IMR-90 (cell line): ENCODE measurements at regions not wholly inside any gene's neighbourhood (a gene's known extent, or its start where the extent isn't known, plus 50 kb on each side); places are given as distances from the start of the nearest gene placed in this dataset.

Experiments
- ATAC-seq: fragments of 200-7000 bp; cut with Tn5 transposase; 2 replicates; pipeline ENCODE4 v1.9.1; 2020; ENCODE audit warnings: low read depth, mild to moderate bottlenecking, moderate library complexity
- BruUV-seq: library from RNA; stranded (reverse); fragments of 400-500 nt; replicated peaks from 2 replicates; lab custom pipeline; 2021; lab: Mats Ljungman, UMichigan
- CTCF ChIA-PET: fragments of 300-600 bp; formaldehyde crosslinking; extraction: SDS; loops from one replicate; lab custom pipeline; 2021; ENCODE audit warnings: antibody characterized with exemption; lab: Yijun Ruan, JAX
- POLR2A ChIA-PET: fragments of 300-600 bp; sonication (Branson Sonifier 250); formaldehyde crosslinking; loops from one replicate; lab custom pipeline; 2022; ENCODE audit warnings: antibody characterized with exemption; ENCODE audit not compliant: unreplicated experiment; lab: Charles Lee
- DNase-seq: peaks from one replicate; pipeline ENCODE4 v3.0.0; 2013
- H2AFZ ChIP-seq: replicated peaks from 2 replicates; pipeline ENCODE3; 2013; ENCODE audit warnings: low read length, mild to moderate bottlenecking; ENCODE audit not compliant: poor library complexity
- H2AK5ac ChIP-seq: 2 replicates; pipeline ENCODE4 v1.6.1; 2013; ENCODE audit warnings: low read depth, low read length, inconsistent platforms
- H2AK9ac ChIP-seq: replicated peaks from 2 replicates; pipeline ENCODE3; 2013; ENCODE audit warnings: mild to moderate bottlenecking, low read depth, low read length, moderate library complexity; ENCODE audit not compliant: poor library complexity
- H2BK120ac ChIP-seq: 2 replicates; pipeline ENCODE4 v1.6.1; 2013; ENCODE audit warnings: low read depth, low read length, inconsistent platforms
- H2BK15ac ChIP-seq: 3 replicates; pipeline ENCODE4 v1.6.1; 2013; ENCODE audit warnings: low read depth, low read length, inconsistent platforms
- H2BK20ac ChIP-seq: 2 replicates; pipeline ENCODE4 v1.6.1; 2013; ENCODE audit warnings: low read depth, mild to moderate bottlenecking, inconsistent platforms, low read length, moderate library complexity
- H2BK5ac ChIP-seq: 2 replicates; pipeline ENCODE4 v1.6.1; 2013; ENCODE audit warnings: mild to moderate bottlenecking, low read depth, low read length, inconsistent platforms; ENCODE audit not compliant: poor library complexity, severe bottlenecking
- H3K14ac ChIP-seq: replicated peaks from 2 replicates; pipeline ENCODE4 v1.6.1; 2013; ENCODE audit warnings: low read depth, low read length, inconsistent platforms
- H3K18ac ChIP-seq: 2 replicates; pipeline ENCODE4 v1.6.1; 2013; ENCODE audit warnings: low read depth, low read length, control low read depth
- H3K23ac ChIP-seq: 2 replicates; pipeline ENCODE4 v1.6.1; 2013; ENCODE audit warnings: low read depth, low read length, inconsistent platforms
- H3K27ac ChIP-seq: 2 replicates; pipeline ENCODE4 v1.5.1; 2013; ENCODE audit warnings: mild to moderate bottlenecking, control low read depth, low read length; ENCODE audit not compliant: insufficient read depth
- H3K27me3 ChIP-seq: 2 replicates; pipeline ENCODE4 v1.6.1; 2013; ENCODE audit warnings: low read length; ENCODE audit not compliant: control insufficient read depth, insufficient read depth
- H3K36me3 ChIP-seq: 2 replicates; pipeline ENCODE4 v1.6.1; 2013; ENCODE audit warnings: low read length, mixed read lengths; ENCODE audit not compliant: control insufficient read depth, insufficient read depth
- H3K4ac ChIP-seq: 2 replicates; pipeline ENCODE4 v1.6.1; 2013; ENCODE audit warnings: low read depth, low read length, inconsistent platforms
- H3K4me1 ChIP-seq: 2 replicates; pipeline ENCODE4 v1.6.1; 2013; ENCODE audit warnings: low read length, mixed read lengths; ENCODE audit not compliant: control insufficient read depth, insufficient read depth
- H3K4me2 ChIP-seq: 2 replicates; pipeline ENCODE4 v1.6.1; 2013; ENCODE audit warnings: low read depth, mild to moderate bottlenecking, control low read depth, low read length, moderate library complexity
- H3K4me3 ChIP-seq: 2 replicates; pipeline ENCODE4 v1.5.1; 2013; ENCODE audit warnings: low read depth, mild to moderate bottlenecking, control low read depth, low read length, moderate library complexity; ENCODE audit not compliant: insufficient read depth
- H3K56ac ChIP-seq: 2 replicates; pipeline ENCODE4 v1.6.1; 2013; ENCODE audit warnings: low read length, inconsistent platforms; ENCODE audit not compliant: insufficient read depth; ENCODE audit errors: extremely low read depth
- H3K79me1 ChIP-seq, 2 experiments: 2 replicates each; pipeline ENCODE4 v1.6.1; 2013; ENCODE audit warnings: low read length in 2 of 2, inconsistent platforms in 1 of 2, low read depth in 1 of 2
- H3K9ac ChIP-seq: 2 replicates; pipeline ENCODE4 v1.6.1; 2013; ENCODE audit warnings: low read depth, low read length, control low read depth
- H3K9me1 ChIP-seq: 2 replicates; pipeline ENCODE4 v1.6.1; 2013; ENCODE audit warnings: low read length, inconsistent platforms; ENCODE audit not compliant: insufficient read depth
- H3K9me3 ChIP-seq: 2 replicates; pipeline ENCODE4 v1.6.1; 2013; ENCODE audit warnings: low read length; ENCODE audit not compliant: control insufficient read depth, insufficient read depth
- H4K20me1 ChIP-seq: 2 replicates; pipeline ENCODE4 v1.6.1; 2013; ENCODE audit warnings: low read length, inconsistent platforms; ENCODE audit not compliant: insufficient read depth
- H4K5ac ChIP-seq: 2 replicates; pipeline ENCODE4 v1.6.1; 2013; ENCODE audit warnings: mild to moderate bottlenecking, low read depth, low read length, control low read depth
- H4K8ac ChIP-seq, 2 experiments: 2 replicates each; pipeline ENCODE4 v1.6.1; 2013; ENCODE audit warnings: low read depth in 2 of 2, low read length in 2 of 2, control low read depth in 1 of 2, inconsistent platforms in 1 of 2
- H4K91ac ChIP-seq: 2 replicates; pipeline ENCODE4 v1.6.1; 2013; ENCODE audit warnings: low read depth, low read length, inconsistent platforms; ENCODE audit not compliant: insufficient read depth
- CEBPB ChIP-seq: IDR thresholded peaks from 2 replicates; pipeline ENCODE4 v1.6.1; 2012; ENCODE audit warnings: low read depth, low read length, improper control_type of control experiment
- RFX5 ChIP-seq: IDR thresholded peaks from 2 replicates; pipeline ENCODE4 v1.8.0; 2012; ENCODE audit warnings: low read depth, mild to moderate bottlenecking, low read length, moderate library complexity
- SMC3 ChIP-seq: fragments of 150-350 bp; IDR thresholded peaks from 2 replicates; pipeline ENCODE4 v1.6.1; 2016; ENCODE audit warnings: low read depth, mild to moderate bottlenecking, antibody characterized with exemption, low read length, moderate library complexity
- dilution Hi-C: fragments of 300-500 bp; cut with HindIII; formaldehyde crosslinking; loops from one replicate; pipeline ENCODE4 v1.14.3; 2018; ENCODE audit warnings: low sequenced_read_pairs; ENCODE audit not compliant: unreplicated experiment
- in situ Hi-C: fragments of 300-500 bp; cut with MboI; formaldehyde crosslinking; loops from 3 replicates; pipeline ENCODE4 v1.14.3; 2019; ENCODE audit warnings: low sequenced_read_pairs, inconsistent platforms, mixed read lengths
- intact Hi-C: fragments of 100-400 bp; cut with micrococcal nuclease; formaldehyde crosslinking; loops from 2 replicates; pipeline ENCODE4 v1.10.0; 2022

DNA sequence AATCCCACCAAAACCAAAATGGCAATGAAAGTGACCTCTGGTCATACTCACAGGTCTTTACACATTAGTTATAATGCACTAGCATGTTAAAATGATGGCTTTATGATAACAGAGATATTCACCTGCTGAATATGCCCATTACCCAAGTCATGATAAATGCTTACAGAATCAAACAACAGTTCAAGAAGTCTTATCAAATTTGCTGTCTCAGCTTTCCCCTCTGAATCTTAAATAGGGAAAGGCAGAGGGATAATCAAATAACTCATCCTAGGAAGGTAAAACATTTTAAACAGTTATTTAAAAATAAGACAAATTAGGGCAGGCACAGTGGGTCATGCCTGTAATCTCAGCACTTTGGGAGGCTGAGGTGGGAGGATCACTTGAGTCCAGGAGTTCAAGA lies 52.8 kb upstream of the CRBN start:
- Histone ChIP-seq H2AFZ (no peak overlapping the region), H3K9ac (no peak overlapping the region), H4K5ac (no peak overlapping the region), H2BK120ac (no peak overlapping the region), H3K9me1 (no peaks in the 10 kb centered on the region), H2BK5ac (no peak overlapping the region), H3K56ac (no peak overlapping the region), H4K8ac (no peak overlapping the region), H4K20me1 (no peaks in the 10 kb centered on the region), H3K14ac (no peak overlapping the region), H3K27ac (no peak overlapping the region), H2BK20ac (no peak overlapping the region), H3K9me3 (peaks cover 18% of the 10 kb centered on the region), H3K4me3 (no peak overlapping the region), H3K79me1 (no peaks in the 10 kb centered on the region), H2BK15ac (no peak overlapping the region), H3K23ac (no peak overlapping the region), H3K4ac (no peak overlapping the region), H2AK5ac (no peak overlapping the region), H4K91ac (no peak overlapping the region), H3K27me3 (no peaks in the 10 kb centered on the region), H3K18ac (no peak overlapping the region), H3K4me2 (no peak overlapping the region), H3K36me3 (no peaks in the 10 kb centered on the region), H3K4me1 (no peaks in the 10 kb centered on the region), H2AK9ac (no peak overlapping the region)
- ATAC-seq (no peak), DNase-seq (no peak)
- intact Hi-C loops = no loop called here
- TF ChIP-seq RFX5 (no peak), SMC3 (no peak), CEBPB (no peak)
- no TSS peak for BruUV-seq
- dilution Hi-C loops = no loop called here
- in situ Hi-C loops = no loop called here
- POLR2A ChIA-PET = no interaction called here
- CTCF ChIA-PET = no interaction called here
